ENCODE measurements at regions not wholly inside any gene's neighbourhood (a gene's known extent, or its start where the extent isn't known, plus 50 kb on each side); places are given as distances from the start of the nearest gene placed in this dataset.
"Not testable (repeated sequence)": the region's sequence is repeated elsewhere in the genome, so short reads cannot be mapped to it uniquely, and the experiment has no call there.

DNA sequence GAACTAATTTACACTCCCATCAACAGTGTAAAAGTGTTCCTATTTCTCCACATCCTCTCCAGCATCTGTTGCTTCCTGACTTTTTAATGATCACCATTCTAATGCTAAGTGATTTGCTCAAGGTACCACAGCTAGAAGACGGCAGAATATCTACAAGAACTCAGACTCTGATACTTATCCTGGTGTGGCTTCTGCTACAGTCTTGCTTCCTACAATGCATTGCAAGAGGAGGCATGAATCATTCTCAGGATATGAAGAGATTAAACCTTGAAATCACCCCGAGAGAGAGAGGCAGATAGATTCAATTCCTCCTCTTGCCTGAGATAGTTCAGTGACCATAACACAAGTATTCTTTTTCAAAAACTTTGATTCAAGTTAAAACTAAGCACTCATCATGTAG, 306.4 kb downstream of the TBC1D4 start:
- no peak for DNase-seq

GRCh38 chr13:75175097-75175496, 306.9 kb downstream of the TBC1D4 start:
- not testable (repeated sequence) for DNase-seq

DNA sequence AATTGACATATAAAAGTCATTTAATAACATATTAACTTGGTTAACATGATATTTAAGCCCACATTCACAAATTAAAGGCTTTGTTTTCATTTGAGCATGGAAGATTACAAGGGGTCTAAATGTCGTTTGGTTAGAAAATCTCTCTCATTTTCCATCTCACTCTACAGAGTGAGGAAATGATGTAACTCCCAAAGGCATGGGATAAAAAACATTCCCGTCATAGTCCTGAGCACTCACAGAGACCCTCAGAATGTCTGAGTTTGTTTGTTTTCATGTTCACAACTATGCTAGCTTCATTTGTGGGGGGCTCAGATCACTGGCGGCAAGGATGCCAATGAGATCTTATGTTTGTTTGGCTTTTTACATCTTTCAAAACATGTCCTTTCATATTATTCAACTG, 307.5 kb downstream of the TBC1D4 start:
- DNase-seq, result no peak

GRCh38 chr13:75173457-75174356, 308.3 kb downstream of the TBC1D4 start:
- DNase-seq, result no peak

GRCh38 chr13:75170311-75170710, 311.7 kb downstream of the TBC1D4 start:
- DNase-seq, result no peak

GRCh38 chr13:75165543-75166230, 316.3 kb downstream of the TBC1D4 start:
- no peak for DNase-seq

GRCh38 chr13:75161804-75162203, 320.2 kb downstream of the TBC1D4 start:
- DNase-seq, result peak; percentile 24

GRCh38 chr13:75160984-75161383, 321.0 kb downstream of the TBC1D4 start:
- no peak for DNase-seq

- no peak for DNase-seq
Observed at GRCh38 chr13:75154331-75154730, 327.6 kb downstream of the TBC1D4 start.

- no peak for DNase-seq
Observed at GRCh38 chr13:75153834-75154233, 328.1 kb downstream of the TBC1D4 start.

DNA sequence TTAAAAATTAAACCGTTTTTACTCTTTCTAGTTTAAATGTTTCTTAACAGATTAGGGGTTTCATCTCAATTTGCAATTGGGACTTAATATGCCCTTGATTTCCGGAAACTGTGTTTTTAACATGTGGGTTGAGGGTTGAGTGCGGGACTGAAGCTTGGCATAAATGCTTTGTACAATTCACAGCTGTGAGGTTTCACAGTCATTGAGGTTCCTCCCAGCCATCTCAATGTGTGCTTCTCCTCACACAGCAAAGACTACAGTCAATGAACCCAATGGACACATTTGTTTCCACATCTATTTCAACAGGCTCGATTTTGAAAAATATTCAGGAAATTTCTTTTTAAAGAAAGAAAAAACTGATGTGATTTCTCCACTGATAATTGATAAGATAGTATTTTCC, 328.6 kb downstream of the TBC1D4 start:
- DNase-seq, result no peak

GRCh38 chr13:75151081-75151643, 330.8 kb downstream of the TBC1D4 start:
- DNase-seq, result no peak

- DNase-seq, result no peak
Observed at GRCh38 chr13:75149776-75150175, 332.2 kb downstream of the TBC1D4 start.

GRCh38 chr13:75147946-75148345, 334.0 kb downstream of the TBC1D4 start:
- DNase-seq, result no peak

DNA sequence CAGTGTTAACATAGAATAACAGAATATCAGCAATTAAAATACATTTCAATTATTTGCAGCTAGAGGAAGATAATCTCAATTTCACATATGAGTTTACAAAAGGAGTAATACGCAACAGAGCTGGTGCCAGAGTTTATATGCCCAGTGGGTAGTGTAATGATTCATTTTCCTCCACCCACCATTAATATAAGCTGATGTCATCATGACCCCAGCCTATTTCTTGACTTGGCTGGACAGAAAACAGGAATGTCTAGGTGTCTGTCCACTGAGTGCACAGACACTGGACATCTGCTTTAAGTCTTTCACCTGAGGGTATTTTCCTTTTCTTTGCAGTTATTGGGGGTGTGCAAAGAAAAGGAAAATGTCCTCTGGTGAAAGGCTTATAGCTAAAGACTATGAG, 335.5 kb downstream of the TBC1D4 start:
- no peak for DNase-seq

GRCh38 chr13:75145927-75146326, 336.0 kb downstream of the TBC1D4 start:
- no peak for DNase-seq

GRCh38 chr13:75139291-75139690, 342.7 kb downstream of the TBC1D4 start:
- no peak for DNase-seq

DNA sequence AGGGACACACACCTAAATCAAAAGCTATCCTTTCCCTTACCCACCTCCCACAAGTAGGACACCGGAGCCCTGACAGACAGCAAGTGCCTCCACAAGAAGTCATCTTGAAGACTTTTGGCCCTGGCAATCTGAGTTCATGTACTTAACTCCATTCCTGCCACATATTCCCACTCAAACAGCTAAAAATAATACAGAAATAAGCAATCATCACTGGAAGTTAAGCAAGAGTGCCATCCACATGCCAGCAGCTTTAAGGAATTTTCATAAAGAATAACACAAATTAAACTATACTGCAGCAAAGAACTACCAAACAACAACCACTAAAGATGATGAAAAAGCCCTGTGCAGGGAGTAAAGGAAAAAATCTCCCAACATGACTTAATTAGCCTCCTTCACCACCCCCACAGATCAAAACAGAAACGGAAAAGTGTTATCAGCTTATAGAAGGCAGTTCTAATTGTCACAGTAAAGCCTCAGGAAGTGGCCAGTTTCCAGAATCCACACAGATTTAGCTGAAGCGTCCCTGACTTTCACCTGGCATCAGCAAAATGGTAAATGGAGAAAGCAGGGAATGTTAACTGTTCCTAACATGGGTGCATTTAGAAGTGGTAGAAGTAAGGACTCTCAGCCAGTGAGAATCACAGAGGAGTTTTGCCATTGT, 343.9 kb downstream of the TBC1D4 start:
- no peak for DNase-seq

- no peak for DNase-seq
Observed at GRCh38 chr13:75136151-75136550, 345.8 kb downstream of the TBC1D4 start.

- no peak for DNase-seq
Observed at GRCh38 chr13:75135325-75135825, 346.6 kb downstream of the TBC1D4 start.

- no peak for DNase-seq
Observed at GRCh38 chr13:75132701-75133695, 349.0 kb downstream of the TBC1D4 start.

GRCh38 chr13:75129331-75129730, 352.6 kb downstream of the TBC1D4 start:
- no peak for DNase-seq

All from retina (tissue), 1 donor.